ENCODE measurements at regions not wholly inside any gene's neighbourhood (a gene's known extent, or its start where the extent isn't known, plus 50 kb on each side); places are given as distances from the start of the nearest gene placed in this dataset.

- H3K27me3 ChIP-seq: no peaks in the 10 kb centered on the region
- TF ChIP-seq CTCF (IDR thresholded peaks at IDR 0.05) (no peak), POLR2A (IDR thresholded peaks at IDR 0.05) (no peak)
- intact Hi-C loops (cut with DNase I; ENCODE audit: low total_unique reads): no loop called here
- H3K36me3 ChIP-seq: no peaks in the 10 kb centered on the region
- no peaks in the 10 kb centered on the region for H3K9me3 ChIP-seq
- no peak overlapping the region for H3K27ac ChIP-seq
- no peaks in the 10 kb centered on the region for H3K4me1 ChIP-seq
- no peak for DNase-seq
- H3K4me3 ChIP-seq: no peak overlapping the region
Measured at GRCh38 chr10:63027531-63027930, 105.6 kb upstream of the NRBF2 start.

- DNase-seq: no peak
- TF ChIP-seq CTCF (IDR thresholded peaks at IDR 0.05) (no peak), POLR2A (IDR thresholded peaks at IDR 0.05) (no peak)
- H3K36me3 ChIP-seq: no peaks in the 10 kb centered on the region
- H3K4me3 ChIP-seq: no peak overlapping the region
- no peaks in the 10 kb centered on the region for H3K4me1 ChIP-seq
- no peaks in the 10 kb centered on the region for H3K9me3 ChIP-seq
- no peak overlapping the region for H3K27ac ChIP-seq
- H3K27me3 ChIP-seq: no peaks in the 10 kb centered on the region
- intact Hi-C loops (cut with DNase I; ENCODE audit: low total_unique reads): no loop called here
Measured at GRCh38 chr10:63021225-63021624, 111.9 kb upstream of the NRBF2 start.

GRCh38 chr10:63013755-63014154, 119.4 kb upstream of the NRBF2 start:
- no peak overlapping the region for H3K4me3 ChIP-seq
- intact Hi-C loops (cut with DNase I; ENCODE audit: low total_unique reads): no loop called here

GRCh38 chr10:63012623-63013022, 120.5 kb upstream of the NRBF2 start:
- TF ChIP-seq CTCF (IDR thresholded peaks at IDR 0.05) (no peak), POLR2A (IDR thresholded peaks at IDR 0.05) (no peak)
- no peak for DNase-seq
- no peaks in the 10 kb centered on the region for H3K36me3 ChIP-seq

More at GRCh38 chr10:63013755-63014154, 119.4 kb upstream of the NRBF2 start:
- Histone ChIP-seq H3K27me3 (no peaks in the 10 kb centered on the region), H3K9me3 (no peaks in the 10 kb centered on the region), H3K4me1 (no peaks in the 10 kb centered on the region), H3K27ac (no peak overlapping the region), H3K36me3 (no peaks in the 10 kb centered on the region)
- TF ChIP-seq CTCF (IDR thresholded peaks at IDR 0.05) (no peak), POLR2A (IDR thresholded peaks at IDR 0.05) (no peak)
- DNase-seq: no peak

GRCh38 chr10:63010203-63010602, 122.9 kb upstream of the NRBF2 start:
- Histone ChIP-seq H3K9me3 (no peaks in the 10 kb centered on the region), H3K4me1 (no peaks in the 10 kb centered on the region), H3K36me3 (no peaks in the 10 kb centered on the region), H3K27ac (no peak overlapping the region), H3K27me3 (no peaks in the 10 kb centered on the region), H3K4me3 (no peak overlapping the region)
- DNase-seq: no peak
- TF ChIP-seq CTCF (IDR thresholded peaks at IDR 0.05): no peak
- no peak for TF ChIP-seq POLR2A (IDR thresholded peaks at IDR 0.05)
- intact Hi-C loops (cut with DNase I; ENCODE audit: low total_unique reads): no loop called here

More at GRCh38 chr10:63012623-63013022, 120.5 kb upstream of the NRBF2 start:
- Histone ChIP-seq H3K4me1 (no peaks in the 10 kb centered on the region), H3K27ac (no peak overlapping the region), H3K4me3 (no peak overlapping the region), H3K27me3 (no peaks in the 10 kb centered on the region), H3K9me3 (no peaks in the 10 kb centered on the region)
- intact Hi-C loops (cut with DNase I; ENCODE audit: low total_unique reads): no loop called here
